Upper lobe of right lung (tissue), 1 donor: ENCODE measurements at regions not wholly inside any gene's neighbourhood (a gene's known extent, or its start where the extent isn't known, plus 50 kb on each side); places are given as distances from the start of the nearest gene placed in this dataset.

Experiments used
- ATAC-seq: fragments of 200-7000 bp; cut with Tn5 transposase; one replicate; pipeline ENCODE4 v1.9.1; 2020; ENCODE audit warnings: mild to moderate bottlenecking, moderate library complexity
- DNase-seq: peaks from one replicate; pipeline ENCODE4 v3.0.0-alpha.2; 2020
- H3K27ac ChIP-seq: fragments of 200-600 bp; one replicate; pipeline ENCODE4 v1.8.0; 2022
- H3K27me3 ChIP-seq: fragments of 200-600 bp; one replicate; pipeline ENCODE4 v1.8.0; 2022; ENCODE audit warnings: mild to moderate bottlenecking
- H3K36me3 ChIP-seq: fragments of 200-600 bp; one replicate; pipeline ENCODE4 v1.8.0; 2022
- H3K4me1 ChIP-seq: fragments of 200-600 bp; one replicate; pipeline ENCODE4 v1.8.0; 2022
- H3K4me3 ChIP-seq: fragments of 200-600 bp; one replicate; pipeline ENCODE4 v1.8.0; 2022; ENCODE audit warnings: mild to moderate bottlenecking
- H3K9me3 ChIP-seq: fragments of 200-600 bp; one replicate; pipeline ENCODE4 v1.8.0; 2022
- CTCF ChIP-seq: fragments of 200-600 bp; IDR thresholded peaks from one replicate; pipeline ENCODE4 v1.8.0; 2022; ENCODE audit warnings: antibody characterized with exemption
- intact Hi-C: fragments of 100-400 bp; cut with DNase I; formaldehyde crosslinking; loops from one replicate; pipeline ENCODE4 v1.11.0; 2022
- donor health status: DM: no; HTN: yes; CAD: no; lungs with severe emphysema.

GRCh38 chr6:153673750-153674149, 365.3 kb upstream of the OPRM1 start:
- H3K4me3 ChIP-seq = no peak overlapping the region
- ATAC-seq = no peak
- H3K27me3 ChIP-seq = no peaks in the 10 kb centered on the region
- no peak for TF ChIP-seq CTCF
- no peaks in the 10 kb centered on the region for H3K9me3 ChIP-seq
- H3K4me1 ChIP-seq = no peaks in the 10 kb centered on the region
- H3K36me3 ChIP-seq = no peaks in the 10 kb centered on the region
- DNase-seq = no peak
- intact Hi-C loops = no loop called here
- no peak overlapping the region for H3K27ac ChIP-seq

- Histone ChIP-seq H3K4me3 (no peak overlapping the region), H3K36me3 (no peaks in the 10 kb centered on the region), H3K27ac (no peak overlapping the region), H3K27me3 (no peaks in the 10 kb centered on the region), H3K4me1 (no peaks in the 10 kb centered on the region), H3K9me3 (no peaks in the 10 kb centered on the region)
- no peak for TF ChIP-seq CTCF
- ATAC-seq = no peak
- intact Hi-C loops = no loop called here
- no peak for DNase-seq
Measured at GRCh38 chr6:153673225-153673624, 365.8 kb upstream of the OPRM1 start.

GRCh38 chr6:153670403-153671026, 368.5 kb upstream of the OPRM1 start:
- Histone ChIP-seq H3K4me1 (no peaks in the 10 kb centered on the region), H3K27ac (no peak overlapping the region), H3K36me3 (no peaks in the 10 kb centered on the region), H3K9me3 (no peaks in the 10 kb centered on the region), H3K4me3 (no peak overlapping the region), H3K27me3 (no peaks in the 10 kb centered on the region)
- DNase-seq (no peak), ATAC-seq (no peak)
- intact Hi-C loops = no loop called here
- no peak for TF ChIP-seq CTCF

GRCh38 chr6:153668758-153669157, 370.3 kb upstream of the OPRM1 start:
- ATAC-seq (no peak), DNase-seq (no peak)
- intact Hi-C loops = no loop called here
- H3K27me3 ChIP-seq = no peaks in the 10 kb centered on the region
- H3K27ac ChIP-seq = no peak overlapping the region
- H3K4me1 ChIP-seq = no peaks in the 10 kb centered on the region
- H3K36me3 ChIP-seq = no peaks in the 10 kb centered on the region
- H3K4me3 ChIP-seq = no peak overlapping the region
- TF ChIP-seq CTCF = no peak
- H3K9me3 ChIP-seq = no peaks in the 10 kb centered on the region

- no peak overlapping the region for H3K27ac ChIP-seq
- DNase-seq (no peak), ATAC-seq (no peak)
- no peaks in the 10 kb centered on the region for H3K9me3 ChIP-seq
- no peak overlapping the region for H3K4me3 ChIP-seq
- H3K36me3 ChIP-seq = no peaks in the 10 kb centered on the region
- no peak for TF ChIP-seq CTCF
- intact Hi-C loops = no loop called here
- no peaks in the 10 kb centered on the region for H3K4me1 ChIP-seq
- H3K27me3 ChIP-seq = no peaks in the 10 kb centered on the region
Measured at GRCh38 chr6:153662982-153663381, 376.1 kb upstream of the OPRM1 start.

- TF ChIP-seq CTCF = no peak
- Histone ChIP-seq H3K27ac (no peak overlapping the region), H3K4me1 (no peaks in the 10 kb centered on the region), H3K9me3 (no peaks in the 10 kb centered on the region), H3K27me3 (no peaks in the 10 kb centered on the region), H3K36me3 (no peaks in the 10 kb centered on the region), H3K4me3 (no peak overlapping the region)
- no peak for DNase-seq
- intact Hi-C loops = no loop called here
- ATAC-seq = no peak
Measured at GRCh38 chr6:153645326-153645725, 393.7 kb upstream of the OPRM1 start.
